ENCODE measurements at regions not wholly inside any gene's neighbourhood (a gene's known extent, or its start where the extent isn't known, plus 50 kb on each side); places are given as distances from the start of the nearest gene placed in this dataset.

GRCh38 chr2:145284551-145284950 lies 764.6 kb upstream of the ZEB2 start (continued):
- TF ChIP-seq ZBTB26 (tag by site-specific recombination; optimal IDR thresholded peaks at IDR 0.05): no peak
- TF ChIP-seq ZNF791 (tag by site-specific recombination; IDR thresholded peaks at IDR 0.05): no peak
- TF ChIP-seq AEBP2 (tag by site-specific recombination; IDR thresholded peaks at IDR 0.05; ENCODE audit: borderline replicate concordance): no peak
- TF ChIP-seq ZNF692 (tag by site-specific recombination; IDR thresholded peaks at IDR 0.05): no peak
- no peak for TF ChIP-seq ZNF658 (tag by site-specific recombination; IDR thresholded peaks at IDR 0.05)

- no peaks in the 10 kb centered on the region for H3K36me3 ChIP-seq (ENCODE audit: control insufficient read depth in 2 of 2, insufficient read depth in 1 of 2, low read length in 2 of 2)
- TF ChIP-seq ZNF366 (tag by site-specific recombination; conservative IDR thresholded peaks at IDR 0.05) (no peak), ZNF24 (tag by site-specific recombination; IDR thresholded peaks at IDR 0.05) (no peak), ZNF10 (tag by site-specific recombination; IDR thresholded peaks at IDR 0.05) (no peak), ZNF335 (tag by site-specific recombination; conservative IDR thresholded peaks at IDR 0.05) (no peak), ZNF548 (tag by site-specific recombination; IDR thresholded peaks at IDR 0.05) (no peak)
- H3K4me1 ChIP-seq (ENCODE audit: control insufficient read depth, insufficient read depth, low read length): no peaks in the 10 kb centered on the region
- no peak overlapping the region for H3K27ac ChIP-seq (ENCODE audit: extremely low read depth, low read depth, low read length)
- no peaks in the 10 kb centered on the region for H3K9me3 ChIP-seq (ENCODE audit: control insufficient read depth, insufficient read depth, low read depth, low read length)
- ChIA-PET CTCF (no interaction called here), POLR2A (no interaction called here)
- H3K4me3 ChIP-seq (ENCODE audit: low read depth, low read length): no peak overlapping the region
These were observed 763.2 kb upstream of the ZEB2 start for GRCh38 chr2:145283131-145283530.

GRCh38 chr2:145277922-145278321 lies 758.0 kb upstream of the ZEB2 start:
- no peaks in the 10 kb centered on the region for H3K4me1 ChIP-seq (ENCODE audit: control insufficient read depth, insufficient read depth, low read length)
- H3K4me3 ChIP-seq (ENCODE audit: low read depth, low read length): no peak overlapping the region
- no peaks in the 10 kb centered on the region for H3K9me3 ChIP-seq (ENCODE audit: control insufficient read depth, insufficient read depth, low read depth, low read length)
- ChIA-PET CTCF (interaction anchor here (0.5 kb wide), 1 partner anchor 23 kb away, joined by 3 read pairs; no protein-coding TSS in a partner anchor), POLR2A (no interaction called here)
- H3K36me3 ChIP-seq (ENCODE audit: control insufficient read depth in 2 of 2, insufficient read depth in 1 of 2, low read length in 2 of 2): no peaks in the 10 kb centered on the region
- no peak overlapping the region for H3K27ac ChIP-seq (ENCODE audit: extremely low read depth, low read depth, low read length)
- TF ChIP-seq ZNF785 (tag by site-specific recombination; IDR thresholded peaks at IDR 0.05): no peak
- no peak for TF ChIP-seq ZNF580 (tag by site-specific recombination; IDR thresholded peaks at IDR 0.05)
- TF ChIP-seq ZNF571 (tag by site-specific recombination; IDR thresholded peaks at IDR 0.05): no peak
- TF ChIP-seq ZNF311 (tag by site-specific recombination; IDR thresholded peaks at IDR 0.05; ENCODE audit: borderline replicate concordance): no peak
- TF ChIP-seq ZSCAN18 (tag by site-specific recombination; IDR thresholded peaks at IDR 0.05): no peak
- TF ChIP-seq ZNF114 (tag by site-specific recombination; IDR thresholded peaks at IDR 0.05): no peak
- TF ChIP-seq ZNF155 (tag by site-specific recombination; IDR thresholded peaks at IDR 0.05): no peak
- no peak for TF ChIP-seq ZNF530 (tag by site-specific recombination; IDR thresholded peaks at IDR 0.05; ENCODE audit: low read depth)
- no peak for TF ChIP-seq PRDM10 (tag by site-specific recombination; IDR thresholded peaks at IDR 0.05)
- no peak for TF ChIP-seq ZSCAN4 (tag by site-specific recombination; IDR thresholded peaks at IDR 0.05)
- TF ChIP-seq ZNF221 (tag by site-specific recombination; IDR thresholded peaks at IDR 0.05; ENCODE audit: borderline replicate concordance): no peak
- TF ChIP-seq KLF7 (tag by site-specific recombination; IDR thresholded peaks at IDR 0.05; ENCODE audit: borderline replicate concordance): no peak
- no peak for TF ChIP-seq ZNF776 (tag by site-specific recombination; IDR thresholded peaks at IDR 0.05; ENCODE audit: borderline replicate concordance)
- no peak for TF ChIP-seq OVOL3 (tag by site-specific recombination; IDR thresholded peaks at IDR 0.05)

Measured in HEK293 (cell line).